GM12872 (cell line): ENCODE measurements at regions not wholly inside any gene's neighbourhood (a gene's known extent, or its start where the extent isn't known, plus 50 kb on each side); places are given as distances from the start of the nearest gene placed in this dataset.

Source experiments
- TF ChIP-seq, protein P1 (sequence below): IDR thresholded peaks from 3 replicates; pipeline ENCODE4 v1.5.1; 2011; ENCODE audit warnings: low read depth, mild to moderate bottlenecking, low read length, moderate library complexity; ENCODE audit not compliant: insufficient read depth

DNA sequence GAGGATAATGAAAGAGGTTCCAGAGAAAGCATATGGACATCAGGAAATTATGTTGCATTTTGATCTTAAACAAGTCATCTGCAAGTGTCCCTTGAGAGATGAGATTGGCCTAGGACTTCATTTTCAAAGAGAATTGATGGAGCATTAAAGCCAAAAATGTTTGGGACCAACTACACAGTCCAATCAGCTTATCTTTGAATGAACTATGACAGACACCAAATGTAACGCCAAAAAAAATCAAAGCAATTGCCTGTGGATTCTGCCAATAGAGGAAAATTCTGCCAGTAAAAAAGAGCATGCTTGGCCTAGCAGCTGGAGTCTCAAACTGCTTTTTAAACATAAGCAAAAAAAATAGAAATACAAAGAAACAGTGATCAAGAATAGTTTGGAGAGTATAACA is 594.5 kb upstream of the CHAC2 start:
- TF ChIP-seq, protein P1, sequence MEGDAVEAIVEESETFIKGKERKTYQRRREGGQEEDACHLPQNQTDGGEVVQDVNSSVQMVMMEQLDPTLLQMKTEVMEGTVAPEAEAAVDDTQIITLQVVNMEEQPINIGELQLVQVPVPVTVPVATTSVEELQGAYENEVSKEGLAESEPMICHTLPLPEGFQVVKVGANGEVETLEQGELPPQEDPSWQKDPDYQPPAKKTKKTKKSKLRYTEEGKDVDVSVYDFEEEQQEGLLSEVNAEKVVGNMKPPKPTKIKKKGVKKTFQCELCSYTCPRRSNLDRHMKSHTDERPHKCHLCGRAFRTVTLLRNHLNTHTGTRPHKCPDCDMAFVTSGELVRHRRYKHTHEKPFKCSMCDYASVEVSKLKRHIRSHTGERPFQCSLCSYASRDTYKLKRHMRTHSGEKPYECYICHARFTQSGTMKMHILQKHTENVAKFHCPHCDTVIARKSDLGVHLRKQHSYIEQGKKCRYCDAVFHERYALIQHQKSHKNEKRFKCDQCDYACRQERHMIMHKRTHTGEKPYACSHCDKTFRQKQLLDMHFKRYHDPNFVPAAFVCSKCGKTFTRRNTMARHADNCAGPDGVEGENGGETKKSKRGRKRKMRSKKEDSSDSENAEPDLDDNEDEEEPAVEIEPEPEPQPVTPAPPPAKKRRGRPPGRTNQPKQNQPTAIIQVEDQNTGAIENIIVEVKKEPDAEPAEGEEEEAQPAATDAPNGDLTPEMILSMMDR, result no peak

DNA sequence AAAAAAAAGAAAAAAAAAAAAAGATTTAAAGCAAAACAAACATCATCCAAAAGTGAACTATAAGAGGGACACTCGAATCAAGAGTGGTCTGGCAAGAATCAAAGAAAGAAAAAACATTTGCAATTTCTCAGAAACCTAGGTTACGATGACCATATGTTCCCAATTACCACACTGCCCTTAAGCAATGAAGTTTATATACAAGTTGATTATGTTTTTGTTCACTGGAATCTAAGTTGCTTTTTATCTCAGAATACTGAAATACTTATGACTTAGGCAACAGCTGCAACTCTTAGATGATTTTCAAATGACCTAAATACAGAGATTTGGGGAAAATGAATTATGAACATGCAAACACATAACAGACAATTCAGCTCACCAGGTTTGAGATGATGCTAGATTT is 597.1 kb upstream of the CHAC2 start:
- TF ChIP-seq, protein P1, result no peak

DNA sequence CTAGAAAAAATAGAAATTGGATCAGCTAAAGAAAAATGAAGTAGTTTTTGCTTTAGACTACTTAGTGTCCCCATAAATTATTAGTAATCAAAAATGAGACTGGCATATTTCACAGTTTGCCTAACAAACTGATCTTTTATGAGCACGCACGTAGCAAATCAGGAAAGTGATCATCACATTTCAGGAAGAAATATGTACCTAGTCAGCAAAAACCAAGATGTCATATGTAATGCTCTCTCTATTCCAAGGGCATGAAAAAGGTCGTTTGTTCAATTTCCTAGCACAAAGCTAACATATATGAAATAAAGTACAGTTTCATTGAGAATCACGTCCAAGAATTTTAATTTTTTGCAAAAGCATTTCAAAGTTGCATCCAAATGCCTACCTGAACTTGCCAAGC is 600.4 kb upstream of the CHAC2 start:
- TF ChIP-seq, protein P1, result no peak

- TF ChIP-seq, protein P1, result no peak
These were observed 617.5 kb upstream of the CHAC2 start for GRCh38 chr2:53150146-53150545.

GRCh38 chr2:53148221-53148620 is 619.4 kb upstream of the CHAC2 start:
- TF ChIP-seq, protein P1, result no peak

DNA sequence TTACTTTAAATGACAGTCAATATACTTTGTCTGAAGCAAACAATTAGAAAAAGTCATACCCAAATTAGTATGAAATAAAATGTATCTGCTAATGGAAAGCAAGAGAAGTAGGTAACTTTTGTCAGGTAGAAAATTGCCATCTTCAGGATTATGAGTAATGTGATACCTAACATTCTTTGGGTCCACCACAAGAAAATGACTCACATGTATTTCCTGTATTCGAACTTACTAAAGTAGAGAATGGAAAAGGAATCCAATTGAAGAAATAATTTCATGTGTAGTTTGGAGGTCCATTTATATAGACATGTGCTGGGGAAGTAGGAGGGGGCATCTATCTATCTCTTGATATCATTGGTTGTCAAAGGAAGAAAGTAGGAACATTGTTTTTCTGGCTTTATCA is 636.2 kb upstream of the CHAC2 start:
- TF ChIP-seq, protein P1, result no peak

GRCh38 chr2:53130441-53130943 is 637.1 kb upstream of the CHAC2 start:
- TF ChIP-seq, protein P1, result no peak
